DOHH2 (cell line): ENCODE measurements at regions not wholly inside any gene's neighbourhood (a gene's known extent, or its start where the extent isn't known, plus 50 kb on each side); places are given as distances from the start of the nearest gene placed in this dataset.

Experiments
- H3F3A ChIP-seq: fragments of 200-600 bp; sonication (generic), shearing (Covaris generic); 2 replicates; pipeline ENCODE4 v1.6.0; 2016; ENCODE audit warnings: antibody characterized with exemption, mild to moderate bottlenecking; ENCODE audit not compliant: control insufficient read depth, insufficient read depth
- H3K27ac ChIP-seq: fragments of 200-600 bp; sonication (generic); 2 replicates; pipeline ENCODE4 v1.5.1; 2014; ENCODE audit warnings: low read depth, mild to moderate bottlenecking, low read length, moderate library complexity
- H3K27me3 ChIP-seq: fragments of 200-600 bp; sonication (generic); 2 replicates; pipeline ENCODE4 v1.6.1; 2014; ENCODE audit warnings: mild to moderate bottlenecking, low read length, mixed read lengths; ENCODE audit not compliant: control insufficient read depth
- H3K36me3 ChIP-seq: fragments of 200-600 bp; sonication (generic); 2 replicates; pipeline ENCODE4 v1.6.1; 2014; ENCODE audit warnings: mild to moderate bottlenecking, low read length, moderate library complexity, mixed read lengths; ENCODE audit not compliant: control insufficient read depth
- H3K4me1 ChIP-seq: fragments of 200-600 bp; sonication (generic); 2 replicates; pipeline ENCODE4 v1.6.1; 2014; ENCODE audit warnings: mild to moderate bottlenecking, low read length, mixed read lengths; ENCODE audit not compliant: control insufficient read depth
- H3K4me2 ChIP-seq: fragments of 200-600 bp; sonication (generic); 2 replicates; pipeline ENCODE4 v1.6.0; 2014; ENCODE audit warnings: mild to moderate bottlenecking, low read length, moderate library complexity
- H3K4me3 ChIP-seq: fragments of 200-600 bp; sonication (generic); 2 replicates; pipeline ENCODE4 v1.5.1; 2014; ENCODE audit warnings: mild to moderate bottlenecking, low read length, mixed read lengths
- H3K79me2 ChIP-seq: fragments of 200-600 bp; sonication (generic); 2 replicates; pipeline ENCODE4 v1.6.1; 2014; ENCODE audit warnings: mild to moderate bottlenecking, low read length, mixed read lengths; ENCODE audit not compliant: control insufficient read depth
- H3K9me2 ChIP-seq: fragments of 200-600 bp; sonication (generic); replicated peaks from 2 replicates; pipeline ENCODE4 v1.6.1; 2014; ENCODE audit warnings: mild to moderate bottlenecking, low read length, mixed read lengths; ENCODE audit not compliant: control insufficient read depth
- H3K9me3 ChIP-seq: fragments of 200-600 bp; sonication (generic); 2 replicates; pipeline ENCODE4 v1.6.1; 2014; ENCODE audit warnings: antibody characterized with exemption, low read length, mixed read lengths; ENCODE audit not compliant: control insufficient read depth, insufficient read depth
- H4K20me1 ChIP-seq: fragments of 200-600 bp; sonication (generic); 2 replicates; pipeline ENCODE4 v1.6.0; 2014; ENCODE audit warnings: low read depth, mild to moderate bottlenecking, antibody characterized with exemption, low read length, moderate library complexity; ENCODE audit not compliant: control insufficient read depth, insufficient read depth
- EZH2phosphoT487 ChIP-seq: fragments of 200-600 bp; sonication (generic); IDR thresholded peaks from 2 replicates; pipeline ENCODE4 v1.6.1; 2017; ENCODE audit warnings: borderline replicate concordance, mild to moderate bottlenecking, antibody characterized with exemption, low read length, moderate library complexity, mixed read lengths
- TF ChIP-seq, protein P1 (sequence below): fragments of 200-600 bp; sonication (generic); IDR thresholded peaks from one replicate; pipeline ENCODE4 v1.5.1; 2014; ENCODE audit warnings: antibody characterized with exemption, mild to moderate bottlenecking, low read depth, low read length; ENCODE audit not compliant: poor library complexity, severe bottlenecking

DNA sequence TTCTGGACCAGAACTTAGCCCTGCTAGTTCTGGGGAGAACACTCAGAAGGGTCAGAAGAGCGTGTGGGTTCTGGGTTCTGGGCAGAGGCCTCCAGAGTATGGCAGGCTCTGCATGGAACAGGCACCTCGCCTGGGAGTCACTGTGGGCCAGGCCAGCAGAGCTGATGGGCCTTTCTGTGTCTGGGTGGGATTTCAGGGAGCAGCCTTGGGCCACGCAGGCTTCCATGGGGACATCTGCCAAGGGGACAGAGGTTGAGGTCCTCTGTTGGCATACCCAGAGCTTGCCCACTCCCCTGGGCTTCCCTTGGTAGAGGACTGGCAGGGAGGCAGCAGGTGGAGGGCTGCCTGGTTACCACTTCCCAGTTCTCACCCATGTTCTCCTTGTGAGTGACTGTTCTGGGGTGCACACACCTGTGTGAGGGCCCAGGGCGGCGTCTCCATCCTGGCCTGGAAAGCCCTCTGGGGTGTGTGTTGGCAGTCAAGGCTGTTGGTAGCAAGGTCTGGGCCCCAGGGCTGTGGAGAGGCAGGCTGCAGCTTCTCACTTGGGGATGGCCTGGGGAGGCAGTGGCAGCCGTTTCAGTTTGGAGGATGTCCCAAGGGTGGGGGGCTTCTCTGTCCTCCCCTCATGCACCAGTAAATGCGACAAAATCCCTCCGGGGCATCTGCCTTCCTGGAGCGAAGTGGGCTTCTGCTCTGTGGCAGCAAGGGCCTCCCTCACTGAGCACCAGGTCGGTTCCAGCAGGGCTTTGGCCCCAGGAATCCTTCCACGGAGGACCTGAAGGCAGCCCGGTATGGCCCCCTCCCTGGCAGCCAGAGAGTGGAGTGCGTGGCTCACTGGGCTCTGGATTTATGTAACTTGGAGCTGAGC lies 74.6 kb upstream of the HDAC4 start:
- no peaks in the 10 kb centered on the region for H3K9me2 ChIP-seq
- no peaks in the 10 kb centered on the region for H3K27me3 ChIP-seq
- TF ChIP-seq, protein P1, sequence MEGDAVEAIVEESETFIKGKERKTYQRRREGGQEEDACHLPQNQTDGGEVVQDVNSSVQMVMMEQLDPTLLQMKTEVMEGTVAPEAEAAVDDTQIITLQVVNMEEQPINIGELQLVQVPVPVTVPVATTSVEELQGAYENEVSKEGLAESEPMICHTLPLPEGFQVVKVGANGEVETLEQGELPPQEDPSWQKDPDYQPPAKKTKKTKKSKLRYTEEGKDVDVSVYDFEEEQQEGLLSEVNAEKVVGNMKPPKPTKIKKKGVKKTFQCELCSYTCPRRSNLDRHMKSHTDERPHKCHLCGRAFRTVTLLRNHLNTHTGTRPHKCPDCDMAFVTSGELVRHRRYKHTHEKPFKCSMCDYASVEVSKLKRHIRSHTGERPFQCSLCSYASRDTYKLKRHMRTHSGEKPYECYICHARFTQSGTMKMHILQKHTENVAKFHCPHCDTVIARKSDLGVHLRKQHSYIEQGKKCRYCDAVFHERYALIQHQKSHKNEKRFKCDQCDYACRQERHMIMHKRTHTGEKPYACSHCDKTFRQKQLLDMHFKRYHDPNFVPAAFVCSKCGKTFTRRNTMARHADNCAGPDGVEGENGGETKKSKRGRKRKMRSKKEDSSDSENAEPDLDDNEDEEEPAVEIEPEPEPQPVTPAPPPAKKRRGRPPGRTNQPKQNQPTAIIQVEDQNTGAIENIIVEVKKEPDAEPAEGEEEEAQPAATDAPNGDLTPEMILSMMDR, result no peak
- no peak for TF ChIP-seq EZH2phosphoT487
- H3F3A ChIP-seq, result no peaks in the 10 kb centered on the region
- no peaks in the 10 kb centered on the region for H3K4me1 ChIP-seq
- H4K20me1 ChIP-seq, result no peaks in the 10 kb centered on the region
- no peaks in the 10 kb centered on the region for H3K9me3 ChIP-seq
- H3K4me3 ChIP-seq, result no peak overlapping the region
- no peak overlapping the region for H3K4me2 ChIP-seq
- no peak overlapping the region for H3K27ac ChIP-seq
- no peaks in the 10 kb centered on the region for H3K36me3 ChIP-seq
- H3K79me2 ChIP-seq, result no peaks in the 10 kb centered on the region

DNA sequence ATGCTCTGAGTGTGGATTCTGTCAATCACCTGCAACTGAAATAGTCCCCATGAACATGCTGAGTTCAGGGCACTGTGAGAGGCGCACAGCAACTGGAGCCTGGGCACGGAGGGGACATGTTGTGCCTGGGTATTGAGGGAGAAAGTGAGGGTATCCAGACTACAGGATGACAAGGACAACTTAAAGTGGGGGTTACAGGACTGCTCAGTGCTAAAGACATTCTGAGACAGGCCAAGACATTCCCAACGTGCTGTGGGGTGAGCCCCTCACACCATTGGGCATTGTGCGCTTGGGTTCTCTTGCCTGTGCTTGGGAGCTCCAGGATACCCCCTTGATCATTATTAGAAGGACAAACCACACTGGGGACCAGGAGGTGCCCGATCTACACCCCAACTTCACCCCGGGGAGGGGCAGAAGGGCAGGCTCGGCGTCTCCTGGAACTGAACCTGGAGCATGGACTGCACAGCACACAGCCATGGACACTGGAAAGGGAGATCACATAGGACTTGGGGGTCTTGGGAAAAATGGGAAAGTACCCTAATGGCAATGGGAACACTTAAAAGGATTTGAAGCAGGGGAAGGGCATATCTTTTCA lies 72.5 kb upstream of the HDAC4 start:
- Histone ChIP-seq H3K4me1 (no peaks in the 10 kb centered on the region), H3K4me3 (no peak overlapping the region), H3K36me3 (no peaks in the 10 kb centered on the region), H4K20me1 (no peaks in the 10 kb centered on the region), H3K9me3 (no peaks in the 10 kb centered on the region), H3K4me2 (no peak overlapping the region), H3K79me2 (no peaks in the 10 kb centered on the region), H3K27ac (no peak overlapping the region), H3K9me2 (no peaks in the 10 kb centered on the region), H3K27me3 (no peaks in the 10 kb centered on the region), H3F3A (no peaks in the 10 kb centered on the region)
- TF ChIP-seq, protein P1, result no peak
- no peak for TF ChIP-seq EZH2phosphoT487

DNA sequence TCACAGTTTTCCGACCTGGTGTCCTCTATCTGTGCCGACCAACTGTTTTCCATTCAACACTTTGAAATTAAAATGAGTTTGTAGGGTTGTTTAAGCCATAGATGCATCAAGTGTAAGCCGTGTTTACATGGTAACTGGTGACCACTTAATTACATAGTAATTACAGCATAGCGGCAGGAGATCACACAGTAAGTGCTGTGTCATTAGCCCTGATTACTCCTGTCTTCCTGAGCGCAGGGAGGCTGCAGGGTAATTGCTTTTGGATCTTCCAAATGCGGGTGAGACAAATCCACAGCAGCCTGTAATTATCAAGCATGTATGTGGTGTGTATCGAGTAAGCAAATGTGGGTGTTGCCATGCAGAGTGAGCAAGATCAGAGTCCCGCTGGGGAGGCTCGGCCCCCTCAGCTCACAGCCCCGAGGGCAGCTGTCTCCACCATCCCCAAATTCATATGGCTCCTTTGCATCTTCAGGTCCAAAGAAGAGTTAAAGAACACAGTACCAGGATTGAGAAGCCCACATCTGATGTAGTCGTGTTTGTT lies 71.5 kb upstream of the HDAC4 start:
- Histone ChIP-seq H4K20me1 (no peaks in the 10 kb centered on the region), H3K79me2 (no peaks in the 10 kb centered on the region), H3K9me3 (no peaks in the 10 kb centered on the region), H3K27me3 (no peaks in the 10 kb centered on the region), H3K4me2 (no peak overlapping the region), H3F3A (no peaks in the 10 kb centered on the region), H3K27ac (no peak overlapping the region), H3K9me2 (no peaks in the 10 kb centered on the region), H3K36me3 (no peaks in the 10 kb centered on the region), H3K4me1 (no peaks in the 10 kb centered on the region), H3K4me3 (no peak overlapping the region)
- no peak for TF ChIP-seq EZH2phosphoT487
- TF ChIP-seq, protein P1, result no peak
